Glutamatergic neuron (in vitro differentiated cells): ENCODE measurements at regions not wholly inside any gene's neighbourhood (a gene's known extent, or its start where the extent isn't known, plus 50 kb on each side); places are given as distances from the start of the nearest gene placed in this dataset.

Source experiments
- DNase-seq: peaks from one replicate; pipeline ENCODE4 v3.0.0; 2022
- H3K27ac Mint-ChIP-seq: one replicate; pipeline ENCODE4 v1.8.0; 2020; ENCODE audit warnings: mild to moderate bottlenecking, mixed read lengths, inconsistent platforms; ENCODE audit not compliant: unreplicated experiment
- H3K27me3 Mint-ChIP-seq: one replicate; pipeline ENCODE4 v1.8.0; 2020; ENCODE audit warnings: mild to moderate bottlenecking, moderate library complexity, mixed read lengths, inconsistent platforms; ENCODE audit not compliant: unreplicated experiment
- H3K36me3 Mint-ChIP-seq: one replicate; pipeline ENCODE4 v1.8.0; 2020; ENCODE audit warnings: mild to moderate bottlenecking, mixed read lengths, inconsistent platforms; ENCODE audit not compliant: unreplicated experiment
- H3K4me1 Mint-ChIP-seq: one replicate; pipeline ENCODE4 v1.8.0; 2020; ENCODE audit warnings: mild to moderate bottlenecking, low read depth, mixed read lengths, inconsistent platforms; ENCODE audit not compliant: unreplicated experiment
- H3K4me3 Mint-ChIP-seq: one replicate; pipeline ENCODE4 v1.8.0; 2020; ENCODE audit warnings: mild to moderate bottlenecking, mixed read lengths, inconsistent platforms; ENCODE audit not compliant: unreplicated experiment
- H3K9me3 Mint-ChIP-seq: one replicate; pipeline ENCODE4 v1.8.0; 2020; ENCODE audit warnings: mild to moderate bottlenecking, moderate library complexity, mixed read lengths, inconsistent platforms; ENCODE audit not compliant: unreplicated experiment
- CTCF ChIP-seq: fragments of 200-600 bp; sonication (generic); IDR thresholded peaks from one replicate; pipeline ENCODE4 v1.5.0; 2021; ENCODE audit not compliant: partially characterized antibody, unreplicated experiment

DNA sequence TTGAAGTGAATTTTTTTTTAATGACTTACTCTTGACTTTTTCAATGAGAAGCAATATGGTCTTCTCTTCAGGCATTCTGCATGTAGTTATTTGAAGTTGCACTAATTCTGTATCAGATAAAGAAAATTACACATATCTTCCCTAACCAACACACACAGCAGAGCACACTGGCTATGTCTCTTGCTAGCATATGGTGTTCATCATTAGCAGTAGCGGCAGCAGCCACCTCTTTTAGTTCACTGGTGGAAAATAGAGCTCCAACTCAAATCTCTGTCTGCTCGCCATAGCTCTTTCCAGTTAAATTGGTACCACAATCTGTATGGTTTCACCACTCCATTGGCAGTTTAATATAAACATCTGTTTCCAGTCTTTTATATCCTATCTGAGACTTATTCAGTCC lies 278.1 kb upstream of the ZEB2 start:
- no peak for DNase-seq
- no peaks in the 10 kb centered on the region for H3K27me3 Mint-ChIP-seq
- no peak overlapping the region for H3K4me3 Mint-ChIP-seq
- no peaks in the 10 kb centered on the region for H3K9me3 Mint-ChIP-seq
- H3K27ac Mint-ChIP-seq: no peak overlapping the region
- no peaks in the 10 kb centered on the region for H3K36me3 Mint-ChIP-seq
- no peak for TF ChIP-seq CTCF
- H3K4me1 Mint-ChIP-seq: peaks cover 6% of the 10 kb centered on the region

DNA sequence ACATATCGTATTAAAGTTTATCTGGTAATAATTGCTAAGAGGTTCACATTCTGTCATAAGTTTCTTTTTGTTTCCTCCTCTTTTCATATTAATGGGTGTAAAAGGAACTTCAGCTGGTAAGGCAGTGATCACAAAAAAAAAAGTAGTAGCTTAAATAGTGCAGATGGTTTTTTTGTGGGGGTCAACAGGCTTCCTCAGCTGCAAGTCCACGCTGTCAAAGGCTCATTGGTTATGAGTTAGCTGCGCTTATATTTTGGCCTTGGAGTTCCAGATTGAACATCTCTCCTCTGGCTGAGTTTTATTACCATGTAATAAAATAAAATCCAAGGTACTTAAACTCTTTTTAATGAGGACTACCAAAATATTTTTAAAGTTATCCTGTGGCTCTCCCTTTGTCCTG lies 277.0 kb upstream of the ZEB2 start:
- no peak for DNase-seq
- Mint-ChIP-seq H3K4me3 (no peak overlapping the region), H3K27ac (no peak overlapping the region), H3K4me1 (peaks cover 6% of the 10 kb centered on the region), H3K36me3 (no peaks in the 10 kb centered on the region), H3K27me3 (no peaks in the 10 kb centered on the region), H3K9me3 (no peaks in the 10 kb centered on the region)
- TF ChIP-seq CTCF: no peak

DNA sequence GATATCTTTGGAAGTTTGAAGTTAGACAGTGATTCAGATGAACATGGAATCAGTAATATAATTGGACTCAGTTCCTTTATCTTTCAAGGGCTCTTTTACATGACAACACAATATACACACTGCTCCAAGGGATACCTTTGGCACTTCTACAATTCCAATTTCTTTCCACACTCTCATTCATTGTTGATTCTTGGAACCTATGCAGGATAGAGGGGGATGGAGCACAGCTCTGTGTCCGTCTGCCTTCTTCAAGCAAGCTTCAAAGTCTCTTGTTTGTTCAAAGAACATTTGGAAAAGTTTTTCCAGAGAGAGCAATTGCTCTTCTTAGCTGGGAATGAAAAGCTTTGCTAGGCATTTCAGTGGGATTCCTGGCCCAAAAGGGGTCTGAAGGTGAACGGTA lies 276.2 kb upstream of the ZEB2 start:
- Mint-ChIP-seq H3K27me3 (no peaks in the 10 kb centered on the region), H3K4me1 (peaks cover 6% of the 10 kb centered on the region), H3K4me3 (no peak overlapping the region), H3K27ac (no peak overlapping the region), H3K9me3 (no peaks in the 10 kb centered on the region), H3K36me3 (no peaks in the 10 kb centered on the region)
- no peak for TF ChIP-seq CTCF
- no peak for DNase-seq

- no peak for DNase-seq
- H3K9me3 Mint-ChIP-seq: peaks cover 3% of the 10 kb centered on the region
Measured at GRCh38 chr2:144785253-144785652, 265.3 kb upstream of the ZEB2 start.

GRCh38 chr2:144780983-144781382 lies 261.1 kb upstream of the ZEB2 start:
- no peaks in the 10 kb centered on the region for H3K27me3 Mint-ChIP-seq
- TF ChIP-seq CTCF: no peak
- H3K4me3 Mint-ChIP-seq: no peak overlapping the region
- no peak for DNase-seq
- H3K27ac Mint-ChIP-seq: no peak overlapping the region
- H3K9me3 Mint-ChIP-seq: no peaks in the 10 kb centered on the region
- no peaks in the 10 kb centered on the region for H3K4me1 Mint-ChIP-seq
- no peaks in the 10 kb centered on the region for H3K36me3 Mint-ChIP-seq

More at GRCh38 chr2:144785253-144785652, 265.3 kb upstream of the ZEB2 start:
- Mint-ChIP-seq H3K36me3 (peaks cover 11% of the 10 kb centered on the region), H3K4me3 (no peak overlapping the region), H3K4me1 (no peaks in the 10 kb centered on the region), H3K27me3 (peaks cover 2% of the 10 kb centered on the region), H3K27ac (no peak overlapping the region)
- no peak for TF ChIP-seq CTCF
